ENCODE measurements at regions not wholly inside any gene's neighbourhood (a gene's known extent, or its start where the extent isn't known, plus 50 kb on each side); places are given as distances from the start of the nearest gene placed in this dataset.
"Not testable (repeated sequence)": the region's sequence is repeated elsewhere in the genome, so short reads cannot be mapped to it uniquely, and the experiment has no call there.

DNA sequence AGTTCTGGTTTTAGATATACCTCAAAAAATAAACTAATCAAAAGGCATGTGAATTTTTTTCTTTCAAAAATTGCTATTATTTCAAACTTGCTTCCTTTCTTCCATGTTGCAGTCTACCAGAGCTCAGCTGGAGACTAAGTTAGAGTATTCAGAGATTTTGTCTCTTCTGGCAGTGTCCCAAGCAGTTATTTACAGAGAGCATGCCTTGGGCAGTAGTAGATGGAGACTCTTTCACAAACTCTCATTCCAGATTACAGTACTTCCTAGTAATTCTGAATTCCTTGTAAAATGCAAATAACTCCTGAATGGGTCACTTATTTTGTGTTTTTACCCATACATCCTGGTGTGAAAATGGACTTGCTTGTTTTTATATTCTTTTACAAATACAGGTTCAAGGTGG is 703.4 kb downstream of the EPHA7 start:
- DNase-seq (ENCODE audit: low spot score) = no peak

DNA sequence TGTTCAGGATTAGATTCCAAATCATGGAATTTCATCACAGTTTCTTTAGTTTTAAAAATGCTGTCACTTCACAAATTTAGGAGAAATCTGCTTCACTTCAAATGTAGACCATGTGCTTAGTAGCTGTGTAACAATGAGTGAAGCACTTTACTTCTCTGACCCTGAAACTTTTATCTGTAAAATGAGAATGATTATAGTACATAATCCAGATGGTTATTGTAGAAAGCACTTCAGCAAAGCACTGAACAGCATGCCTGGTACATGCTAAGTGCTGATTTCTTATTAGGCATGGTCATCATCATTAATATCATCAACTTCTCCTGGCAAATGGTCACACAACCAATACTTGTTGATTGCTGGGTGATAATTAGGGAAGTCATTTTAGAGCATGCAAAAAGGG is 705.0 kb downstream of the EPHA7 start:
- no peak for DNase-seq (ENCODE audit: low spot score)

DNA sequence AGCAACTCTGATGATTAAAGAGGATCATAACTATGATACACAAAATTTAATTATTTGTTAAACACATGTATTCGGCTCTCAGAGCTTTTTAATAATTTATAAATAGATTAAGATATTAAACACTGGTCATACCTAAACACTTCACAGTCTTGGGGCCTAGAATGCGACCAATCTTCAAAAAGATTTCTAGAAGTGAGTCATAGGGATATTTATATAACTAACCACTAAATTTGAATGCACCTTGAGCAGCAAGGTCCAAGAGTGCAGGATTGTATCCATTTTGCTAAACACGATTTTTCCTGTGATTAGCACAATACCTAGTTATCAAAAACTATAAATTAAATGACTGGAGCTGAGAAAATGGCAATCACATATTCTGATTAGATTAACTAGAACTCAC is 709.3 kb downstream of the EPHA7 start:
- no peak for DNase-seq (ENCODE audit: low spot score)

DNA sequence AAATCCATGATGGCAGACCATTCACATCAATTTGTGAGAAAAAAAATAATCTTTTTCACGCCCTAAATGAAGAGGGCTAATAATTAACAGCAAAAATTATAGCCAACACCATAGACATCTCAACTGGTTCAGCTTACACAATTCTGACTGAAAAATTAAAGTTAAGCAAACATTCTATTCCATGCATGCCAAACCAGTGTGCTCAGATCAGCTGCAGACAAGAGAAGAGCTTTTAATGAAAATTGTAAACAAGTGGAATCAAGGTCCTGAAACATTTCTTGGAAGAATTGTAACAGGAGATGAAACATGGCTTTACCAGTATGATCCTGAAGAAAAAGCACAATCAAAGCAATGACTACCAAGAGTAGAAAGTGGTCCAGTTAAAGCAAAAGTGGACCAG is 710.4 kb downstream of the EPHA7 start:
- no peak for DNase-seq (ENCODE audit: low spot score)

DNA sequence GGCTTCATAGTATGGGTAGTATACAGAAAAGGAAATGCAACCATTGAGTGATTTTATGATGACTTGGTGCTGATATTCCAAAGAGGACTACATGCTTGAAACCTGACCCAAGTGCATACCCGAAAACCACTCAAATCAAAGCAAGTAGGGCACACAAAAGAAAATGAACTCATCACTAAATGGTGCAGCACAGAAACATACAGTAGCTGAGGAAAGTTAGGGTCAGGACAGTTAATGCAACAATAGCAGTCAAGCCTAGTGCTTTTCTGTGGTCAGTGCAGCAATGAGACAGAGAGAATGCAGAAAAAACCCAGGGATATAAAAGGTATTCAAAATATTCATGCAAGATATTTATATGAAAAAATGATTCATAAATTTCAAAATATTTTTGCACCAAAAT is 711.1 kb downstream of the EPHA7 start:
- DNase-seq (ENCODE audit: low spot score) = no peak

DNA sequence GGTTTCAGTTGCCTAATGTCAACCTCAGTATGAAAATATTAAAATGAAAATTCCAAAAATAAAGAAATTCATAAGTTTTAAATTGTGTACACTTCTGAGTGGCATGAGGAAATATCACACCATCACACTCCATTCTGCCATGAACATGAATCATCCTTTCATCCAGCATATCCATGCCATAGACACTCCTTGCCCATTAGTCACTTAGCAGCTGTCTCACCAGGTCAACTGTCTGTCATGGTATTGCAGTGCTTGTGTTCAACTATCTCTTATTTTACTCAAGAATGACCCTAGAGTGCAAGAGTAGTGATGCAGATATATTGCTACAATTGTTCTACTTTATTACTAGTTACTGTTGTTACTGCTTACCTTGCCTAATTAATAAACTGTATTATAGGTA is 712.4 kb downstream of the EPHA7 start:
- no peak for DNase-seq (ENCODE audit: low spot score)

DNA sequence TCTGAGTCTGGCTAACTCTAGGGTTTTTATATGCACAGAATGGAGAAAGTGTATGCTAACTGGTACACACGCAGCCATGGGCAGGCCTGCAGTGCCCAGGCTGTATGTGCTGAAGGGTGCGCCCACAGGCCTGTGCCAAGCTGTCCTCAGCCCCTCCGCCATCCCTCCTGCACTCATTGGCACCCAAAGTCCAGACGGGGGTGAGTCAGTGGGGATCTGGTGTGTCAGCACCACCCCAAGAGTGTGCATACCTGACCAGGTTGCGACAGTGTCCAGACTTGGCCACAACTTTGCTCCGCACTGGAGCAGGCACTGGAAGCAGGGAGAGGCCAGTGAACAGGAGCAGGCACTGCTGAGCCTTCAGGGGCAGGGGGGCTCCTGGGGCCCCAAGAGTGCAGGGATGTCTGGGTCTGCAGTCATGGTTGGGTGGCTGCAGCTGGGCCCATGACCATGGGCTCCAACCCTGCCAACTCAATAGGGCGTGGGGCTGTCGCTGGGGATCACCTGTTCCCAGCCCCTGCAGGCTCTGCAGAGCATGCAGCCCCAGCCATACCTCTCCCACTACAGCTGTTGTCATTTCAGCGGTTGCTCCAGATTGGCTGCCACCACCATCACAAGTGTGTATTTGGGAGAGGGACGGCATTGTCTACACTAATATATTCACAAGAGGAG is 717.8 kb downstream of the EPHA7 start:
- DNase-seq (ENCODE audit: low spot score) = no peak

DNA sequence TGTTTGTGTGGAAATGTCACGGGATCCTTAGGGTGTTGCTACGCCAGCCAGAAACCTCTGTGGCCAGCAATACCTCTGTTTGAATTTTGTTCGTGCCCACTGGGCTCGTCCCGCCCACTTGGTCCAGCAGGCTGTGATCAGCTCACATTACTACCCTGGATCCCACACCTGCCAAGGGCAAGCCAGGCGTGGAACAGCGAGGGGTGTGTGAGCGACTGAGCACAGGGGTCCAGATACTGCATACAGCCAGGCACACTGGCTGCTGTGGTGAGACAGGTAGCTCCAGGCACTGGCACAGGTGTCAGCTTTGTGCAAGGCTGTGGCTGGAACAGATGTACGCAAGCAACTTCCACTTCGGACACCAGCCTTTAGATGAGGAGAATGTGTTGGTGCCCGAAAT is 718.9 kb downstream of the EPHA7 start:
- no peak for DNase-seq (ENCODE audit: low spot score)

DNA sequence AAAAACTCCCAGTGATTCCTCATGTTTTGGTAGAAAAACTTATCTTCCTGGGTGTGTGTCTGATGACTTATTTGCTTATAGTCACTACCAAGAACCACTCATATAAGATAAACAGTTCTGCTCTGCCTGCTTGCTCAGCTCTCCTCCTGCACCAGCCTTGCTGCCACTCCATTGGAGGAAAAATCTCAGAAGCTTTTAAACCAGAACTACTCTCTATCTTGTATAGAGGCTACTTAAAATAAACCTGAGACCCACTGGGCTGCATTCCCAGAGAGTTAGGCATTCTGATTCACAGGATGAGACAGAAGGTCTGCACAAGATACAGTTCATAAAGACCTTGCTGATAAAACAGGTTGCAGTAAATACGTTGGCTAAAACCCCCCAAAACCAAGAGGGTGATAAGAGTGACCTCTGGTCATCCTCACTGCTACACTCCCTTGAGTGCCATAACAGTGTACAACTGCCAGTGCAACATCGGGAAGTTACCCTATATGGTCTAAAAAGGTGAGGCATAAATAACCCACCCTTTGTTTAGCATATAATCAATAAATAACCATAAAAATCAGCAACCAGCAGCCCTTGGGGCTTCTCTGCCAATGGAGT is 728.3 kb downstream of the EPHA7 start:
- no peak for DNase-seq (ENCODE audit: low spot score)

DNA sequence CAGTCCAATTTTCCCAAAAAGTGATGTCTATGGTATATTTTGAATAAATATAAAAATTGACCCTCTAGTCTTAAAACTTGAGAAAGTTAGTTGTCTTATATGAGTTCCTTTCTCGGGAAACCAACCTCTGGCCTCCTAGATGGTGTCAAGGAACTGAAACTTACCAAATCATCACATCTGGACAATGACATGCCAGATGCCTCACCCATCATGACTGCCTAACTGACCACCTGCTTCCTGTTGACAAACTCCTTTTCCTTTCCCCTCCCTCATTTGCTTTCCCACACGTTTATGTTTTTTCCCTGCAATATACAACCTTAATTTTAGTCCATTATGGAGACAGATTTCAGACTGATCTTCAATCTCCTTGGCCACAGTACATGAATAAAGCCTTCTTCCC is 731.0 kb downstream of the EPHA7 start:
- DNase-seq (ENCODE audit: low spot score) = no peak

DNA sequence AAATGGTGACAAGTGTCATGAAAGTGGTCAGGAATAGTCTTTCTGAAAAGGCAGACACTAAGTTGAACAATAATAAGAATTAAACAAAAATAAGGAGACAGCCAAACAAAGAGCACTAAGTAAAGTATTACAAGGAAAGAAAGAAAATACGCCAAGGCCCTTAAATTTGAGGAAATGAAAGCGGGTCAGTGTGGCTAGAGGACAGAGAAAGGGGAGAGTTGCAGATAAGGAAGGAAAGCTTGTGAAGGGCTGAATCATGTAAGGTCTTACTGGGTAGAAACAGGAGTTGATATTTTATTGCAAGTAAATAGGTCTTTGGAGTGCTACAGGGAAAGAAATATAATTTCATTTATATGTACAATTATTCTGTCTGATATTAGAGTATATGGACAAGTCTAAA is 732.1 kb downstream of the EPHA7 start:
- no peak for DNase-seq (ENCODE audit: low spot score)

DNA sequence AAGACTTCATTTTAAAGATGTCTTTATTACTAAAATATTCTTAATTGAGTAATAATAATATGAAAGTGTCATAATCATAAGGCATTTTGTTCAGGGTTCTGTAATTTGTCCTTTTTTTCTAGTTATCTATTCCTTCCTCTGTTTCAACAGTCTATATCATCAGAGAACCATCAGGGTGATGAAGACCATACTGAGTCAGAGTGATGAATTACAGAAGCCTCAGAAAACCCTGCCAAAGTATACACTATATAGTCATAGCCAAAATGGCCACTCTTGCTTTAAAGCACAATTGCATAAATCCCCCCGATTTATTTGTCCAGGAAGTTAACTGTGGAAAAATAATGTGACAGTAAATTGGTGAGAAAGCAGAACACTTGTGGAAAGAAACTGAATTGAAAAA is 735.0 kb downstream of the EPHA7 start:
- no peak for DNase-seq (ENCODE audit: low spot score)

DNA sequence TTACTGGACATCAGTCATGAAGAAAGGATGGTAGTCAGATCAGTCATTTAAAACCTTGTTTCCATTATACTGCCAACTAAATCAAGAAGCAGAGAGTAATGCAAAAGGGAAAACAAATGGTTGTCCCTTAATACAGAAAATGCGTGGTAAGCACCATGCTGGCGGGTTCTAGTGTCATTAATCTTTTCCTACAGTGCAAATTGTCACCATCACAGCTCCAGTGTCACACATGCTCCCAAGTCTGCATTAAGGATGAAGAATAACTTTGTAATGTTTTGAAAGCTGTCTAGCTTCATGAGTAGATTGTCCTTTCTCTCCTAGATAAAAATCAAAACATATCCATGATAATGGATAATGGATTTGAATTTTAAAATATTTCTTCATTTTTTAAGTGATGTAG is 735.6 kb downstream of the EPHA7 start:
- no peak for DNase-seq (ENCODE audit: low spot score)

DNA sequence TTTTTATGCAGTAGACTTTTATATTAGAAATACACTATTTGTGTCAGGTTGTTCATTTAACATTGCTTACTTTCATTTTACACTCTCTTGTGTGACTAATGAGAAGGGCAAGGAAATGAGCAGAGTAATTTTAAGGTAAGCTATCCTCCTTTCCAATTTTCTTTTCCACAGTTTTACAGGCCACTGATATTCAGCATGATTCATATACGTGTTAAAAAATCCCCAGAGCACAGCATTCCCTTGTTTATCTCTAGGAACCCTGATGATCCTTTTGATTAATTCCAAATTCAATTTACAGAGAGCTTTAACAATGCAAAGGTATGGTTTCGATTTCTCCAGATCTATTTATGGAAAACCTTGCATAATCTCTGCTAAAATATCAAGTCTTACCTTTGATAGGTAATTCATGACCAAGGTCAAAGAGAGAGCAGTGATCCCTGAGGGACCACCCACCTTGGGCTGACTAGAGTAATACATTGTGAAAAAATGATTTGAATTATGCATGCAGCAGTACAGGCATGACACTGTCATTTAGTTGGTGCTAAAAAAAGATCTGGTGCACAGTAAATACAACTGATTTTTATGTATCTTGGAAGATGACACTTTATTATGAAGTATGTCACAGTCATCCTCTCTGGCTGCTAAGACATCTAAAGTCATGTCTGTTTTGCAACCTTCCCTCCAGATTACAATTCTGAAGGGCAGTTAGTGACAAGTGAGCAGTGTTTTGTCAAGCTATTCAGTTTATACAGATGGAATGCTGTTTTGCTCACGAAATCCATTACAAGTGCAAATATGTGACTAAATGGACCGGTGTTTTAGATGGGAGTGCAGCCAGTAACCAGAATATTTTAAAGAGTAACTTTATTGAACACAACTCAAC is 736.6 kb downstream of the EPHA7 start:
- DNase-seq (ENCODE audit: low spot score) = no peak

DNA sequence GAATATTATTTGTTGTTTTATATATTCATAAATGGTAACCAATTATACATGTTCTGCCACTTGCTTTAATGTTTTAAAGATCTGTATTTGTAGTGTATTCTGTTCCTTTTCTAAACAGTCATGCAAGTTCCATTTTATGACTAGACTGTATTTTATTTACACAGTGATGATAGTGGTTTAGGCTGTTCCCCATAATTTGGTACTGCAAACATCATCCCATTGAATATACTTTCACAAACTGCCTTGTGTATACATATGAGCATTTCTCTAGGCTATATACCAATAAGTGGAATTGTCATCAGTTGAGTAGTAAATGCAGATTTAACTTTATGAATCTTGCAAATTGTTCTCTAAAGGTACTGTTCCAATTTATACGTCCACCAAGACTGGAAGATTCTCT is 738.0 kb downstream of the EPHA7 start:
- no peak for DNase-seq (ENCODE audit: low spot score)

DNA sequence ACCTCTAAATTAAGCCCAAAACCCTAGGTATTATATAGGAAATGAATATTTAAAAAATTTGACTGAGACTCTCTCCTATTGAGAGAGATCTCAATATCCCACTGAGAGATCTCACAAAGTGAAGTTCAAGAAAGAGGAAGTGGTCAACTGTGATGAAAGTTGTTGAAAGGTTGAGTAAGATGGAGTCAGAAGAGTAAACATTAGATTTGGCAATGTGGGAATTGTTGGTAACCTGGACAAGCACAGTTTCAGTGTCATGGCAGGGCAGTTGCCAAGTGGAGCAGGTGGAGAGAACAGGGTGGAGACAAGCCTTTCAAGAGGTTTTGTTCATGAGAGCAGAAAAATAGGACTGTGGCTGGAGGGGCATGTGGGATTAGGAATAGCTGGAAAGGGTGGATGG is 747.9 kb downstream of the EPHA7 start:
- not testable (repeated sequence) for DNase-seq (ENCODE audit: low spot score)

DNA sequence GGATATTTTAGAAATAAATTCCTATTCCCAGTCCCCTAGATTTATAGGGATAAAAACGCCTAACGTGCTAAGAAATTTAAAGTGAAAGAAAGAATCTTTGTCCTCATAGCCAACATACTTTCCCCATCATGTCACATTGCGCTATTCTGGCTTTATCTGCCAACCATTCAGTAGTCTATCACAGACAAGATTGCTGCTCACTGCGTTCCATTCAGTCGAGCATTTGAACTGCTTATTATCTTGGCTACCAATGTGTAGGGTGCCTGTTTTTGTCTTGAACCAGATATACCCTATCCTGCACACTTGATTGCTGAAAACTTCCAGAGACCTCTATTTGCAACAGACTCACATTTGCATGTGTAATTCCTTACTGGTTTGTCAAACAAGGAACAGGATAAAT is 751.5 kb downstream of the EPHA7 start:
- DNase-seq (ENCODE audit: low spot score) = no peak

DNA sequence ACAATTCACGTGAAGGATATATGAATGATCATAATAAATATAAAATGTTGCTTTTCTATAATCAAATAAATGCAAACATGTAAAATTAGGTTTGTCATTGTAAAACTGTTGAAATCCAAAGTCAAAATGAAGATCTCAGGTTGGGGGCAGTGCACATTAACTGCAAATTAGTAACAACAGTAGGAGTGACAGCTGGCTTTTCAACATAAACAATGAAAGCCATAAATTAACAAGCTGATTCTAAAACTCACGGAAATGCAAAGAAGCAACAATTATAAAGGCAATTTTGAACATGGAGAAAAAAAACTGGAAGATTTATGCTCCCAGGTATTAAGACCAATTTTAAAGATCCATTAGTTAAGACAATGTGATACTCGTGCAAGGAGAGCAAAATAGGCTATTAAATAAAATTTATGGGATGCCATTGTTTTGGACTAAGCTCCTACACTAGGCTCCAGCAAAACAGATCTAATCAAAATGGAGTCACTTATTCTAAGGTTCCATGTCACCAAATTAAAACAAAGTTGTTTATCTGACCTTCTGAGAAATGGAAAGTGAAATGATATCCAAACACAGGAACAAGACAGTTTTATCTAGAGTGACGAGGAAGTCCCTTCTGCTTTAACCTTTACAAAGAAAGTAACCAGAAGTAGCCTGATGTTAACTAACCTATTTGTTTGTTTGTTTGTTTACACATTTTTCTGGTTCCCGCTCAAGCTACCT is 770.8 kb downstream of the EPHA7 start:
- no peak for DNase-seq (ENCODE audit: low spot score)

DNA sequence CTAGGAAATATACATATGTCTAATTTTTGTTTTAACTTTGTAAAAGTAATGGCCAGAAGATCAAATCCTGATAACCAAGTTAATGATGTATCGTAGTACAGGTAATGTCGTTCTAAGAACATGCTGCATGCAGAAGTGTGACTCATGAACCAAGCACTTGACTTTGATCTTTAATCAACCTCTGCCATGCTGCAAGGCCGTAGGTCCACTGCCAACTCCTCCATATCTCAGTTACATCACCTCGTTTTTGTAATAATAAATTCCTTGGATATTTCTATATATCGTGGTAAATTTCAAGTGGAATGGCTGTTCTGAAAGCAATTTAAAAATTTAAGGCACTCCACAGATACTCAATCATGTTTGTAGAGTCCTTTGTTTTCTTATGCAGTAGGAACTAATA is 771.7 kb downstream of the EPHA7 start:
- no peak for DNase-seq (ENCODE audit: low spot score)

DNA sequence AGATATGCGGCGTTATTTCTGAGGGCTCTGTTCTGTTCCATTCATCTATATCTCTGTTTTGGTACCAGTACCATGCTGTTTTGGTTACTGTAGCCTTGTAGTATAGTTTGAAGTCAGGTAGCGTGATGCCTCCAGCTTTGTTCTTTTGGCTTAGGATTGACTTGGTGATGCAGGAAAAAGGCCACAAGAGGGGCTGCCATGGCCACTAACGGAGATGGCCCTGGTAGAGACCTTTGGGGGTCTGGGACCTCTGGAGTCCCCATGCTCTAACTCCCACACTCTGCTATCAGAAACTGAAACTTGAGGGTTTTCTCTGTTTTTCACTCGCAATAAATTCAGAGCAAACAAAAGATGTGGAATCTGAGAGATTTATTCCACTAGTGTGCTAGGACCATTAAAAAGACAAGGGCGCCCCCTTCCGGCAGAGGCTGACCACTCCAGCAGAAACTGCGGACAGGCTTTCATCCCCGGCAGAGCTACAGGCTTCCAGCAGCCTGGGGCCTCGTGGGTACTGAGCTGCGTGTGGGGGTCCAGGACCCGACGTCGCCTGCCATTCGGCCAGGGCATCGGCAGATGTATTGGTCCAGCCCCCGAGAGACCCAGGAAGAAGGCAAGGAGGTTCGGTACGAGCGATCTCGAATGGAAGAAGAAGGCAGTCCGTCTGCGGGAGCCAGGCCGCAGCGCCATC is 775.1 kb downstream of the EPHA7 start:
- DNase-seq (ENCODE audit: low spot score) = peak; percentile 17

DNA sequence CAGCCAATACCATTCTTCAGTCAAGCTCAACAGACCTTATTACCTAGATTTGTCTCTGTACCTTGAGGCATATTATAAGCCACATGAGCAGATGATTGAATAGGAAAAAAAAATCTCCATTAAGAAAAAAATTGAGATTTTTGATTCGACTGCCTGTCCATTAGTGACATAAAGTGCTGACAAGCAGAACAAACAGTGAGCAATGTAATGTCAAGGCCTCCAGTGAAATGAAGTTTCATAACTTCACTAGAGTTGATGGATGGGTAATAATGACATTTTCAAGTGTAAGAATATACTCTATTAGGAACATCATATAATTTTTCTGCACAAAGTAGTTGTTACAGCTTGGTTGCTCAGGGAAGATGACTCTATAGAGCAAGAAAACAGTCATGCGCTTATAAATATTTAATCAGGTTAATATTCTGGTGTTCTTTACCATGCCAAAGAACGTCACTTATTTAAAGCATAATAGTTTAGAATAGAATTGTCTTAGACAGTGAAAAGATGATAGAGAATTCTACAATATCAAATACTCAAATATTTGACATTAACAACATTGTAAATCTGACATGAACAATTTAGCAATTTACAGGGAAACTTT is 783.7 kb downstream of the EPHA7 start:
- DNase-seq (ENCODE audit: low spot score) = no peak

DNA sequence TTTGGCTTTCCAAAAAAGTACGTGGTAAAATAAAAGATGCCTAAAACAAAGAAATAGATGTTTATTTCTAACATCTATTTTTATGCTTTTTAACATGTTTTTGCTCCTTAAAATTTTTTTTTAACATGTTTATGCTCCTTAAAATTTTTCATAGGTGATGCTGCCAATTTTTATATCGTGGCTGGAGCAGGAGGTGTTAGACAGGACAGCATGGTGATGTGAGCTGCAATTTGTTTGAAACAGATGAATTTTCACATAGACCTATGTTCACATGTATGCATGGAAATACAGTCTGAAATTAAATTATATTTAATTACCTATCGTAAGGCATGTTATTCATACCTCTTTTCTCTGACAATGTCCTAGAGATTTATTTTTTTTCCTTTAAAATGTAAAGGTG is 784.8 kb downstream of the EPHA7 start:
- no peak for DNase-seq (ENCODE audit: low spot score)
